IPS-18a (cell line): ENCODE measurements at regions not wholly inside any gene's neighbourhood (a gene's known extent, or its start where the extent isn't known, plus 50 kb on each side); places are given as distances from the start of the nearest gene placed in this dataset.

ENCODE experiments used
- H3K27ac ChIP-seq: one replicate; pipeline ENCODE4 v1.5.1; 2013; ENCODE audit warnings: low read length
- H3K27me3 ChIP-seq: one replicate; pipeline ENCODE4 v1.6.1; 2013; ENCODE audit warnings: mild to moderate bottlenecking, low read length; ENCODE audit not compliant: control insufficient read depth, insufficient read depth
- H3K36me3 ChIP-seq: one replicate; pipeline ENCODE4 v1.6.1; 2013; ENCODE audit warnings: low read depth, low read length; ENCODE audit not compliant: control insufficient read depth
- H3K4me1 ChIP-seq: one replicate; pipeline ENCODE4 v1.6.1; 2013; ENCODE audit warnings: low read depth, low read length; ENCODE audit not compliant: control insufficient read depth
- H3K4me3 ChIP-seq: one replicate; pipeline ENCODE4 v1.5.1; 2013; ENCODE audit warnings: low read length
- H3K9ac ChIP-seq: one replicate; pipeline ENCODE4 v1.6.1; 2013; ENCODE audit warnings: mild to moderate bottlenecking, low read length, moderate library complexity
- H3K9me3 ChIP-seq: one replicate; pipeline ENCODE4 v1.6.1; 2013; ENCODE audit warnings: low read depth, low read length; ENCODE audit not compliant: control insufficient read depth

DNA sequence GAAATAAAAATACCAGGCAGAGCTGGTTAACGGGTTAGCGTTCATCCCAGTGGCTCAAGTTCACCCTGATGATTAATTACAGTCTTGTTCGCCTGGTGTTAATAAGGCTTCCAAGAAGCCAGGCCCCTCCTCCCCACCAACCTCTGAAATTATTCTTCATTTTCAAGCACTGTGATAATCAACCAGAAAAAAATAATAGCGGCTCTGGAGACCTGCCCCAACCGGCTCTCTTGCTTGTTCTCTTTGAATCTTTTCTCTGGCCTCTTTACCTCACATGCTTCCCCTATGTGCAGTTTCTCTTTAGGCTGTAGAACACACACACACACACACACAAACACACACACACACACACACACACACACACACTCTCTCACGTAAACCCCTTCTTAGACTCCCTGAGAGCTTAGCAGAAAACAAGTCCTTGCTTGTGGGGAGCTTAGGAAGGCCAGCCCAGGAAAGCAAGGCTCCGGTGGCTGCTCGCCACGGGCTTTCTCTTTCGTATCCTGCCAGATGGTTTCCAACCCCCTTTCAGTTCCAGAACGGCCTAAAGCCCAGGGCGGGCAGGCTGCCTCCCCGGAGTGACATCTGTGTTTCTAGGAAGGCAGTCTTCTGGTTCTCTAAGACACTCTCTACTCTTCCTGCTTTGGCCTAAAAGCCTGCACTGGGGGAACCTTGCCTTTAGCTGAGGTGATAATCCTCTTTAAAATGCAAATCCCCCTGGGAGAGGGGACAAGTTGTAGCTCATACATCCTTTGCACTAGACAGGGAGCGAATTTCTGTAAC is 106.4 kb upstream of the SESN3 start:
- H3K4me1 ChIP-seq, result peaks cover 41% of the 10 kb centered on the region
- no peak overlapping the region for H3K9ac ChIP-seq
- no peaks in the 10 kb centered on the region for H3K27me3 ChIP-seq
- H3K4me3 ChIP-seq, result peak overlapping the region; percentile 23
- no peaks in the 10 kb centered on the region for H3K36me3 ChIP-seq
- H3K9me3 ChIP-seq, result no peaks in the 10 kb centered on the region
- H3K27ac ChIP-seq, result peak overlapping the region; percentile 44

- no peak overlapping the region for H3K27ac ChIP-seq
These were observed 105.0 kb upstream of the SESN3 start for GRCh38 chr11:95335989-95336388.

GRCh38 chr11:95331161-95331560 is 100.2 kb upstream of the SESN3 start:
- no peak overlapping the region for H3K27ac ChIP-seq
- no peak overlapping the region for H3K9ac ChIP-seq
- H3K4me1 ChIP-seq, result peaks cover 10% of the 10 kb centered on the region
- no peaks in the 10 kb centered on the region for H3K9me3 ChIP-seq
- H3K36me3 ChIP-seq, result no peaks in the 10 kb centered on the region
- H3K27me3 ChIP-seq, result no peaks in the 10 kb centered on the region
- no peak overlapping the region for H3K4me3 ChIP-seq

More at GRCh38 chr11:95335989-95336388, 105.0 kb upstream of the SESN3 start:
- H3K36me3 ChIP-seq, result no peaks in the 10 kb centered on the region
- H3K4me3 ChIP-seq, result no peak overlapping the region
- no peak overlapping the region for H3K9ac ChIP-seq
- peaks cover 41% of the 10 kb centered on the region for H3K4me1 ChIP-seq
- H3K27me3 ChIP-seq, result no peaks in the 10 kb centered on the region
- H3K9me3 ChIP-seq, result no peaks in the 10 kb centered on the region

DNA sequence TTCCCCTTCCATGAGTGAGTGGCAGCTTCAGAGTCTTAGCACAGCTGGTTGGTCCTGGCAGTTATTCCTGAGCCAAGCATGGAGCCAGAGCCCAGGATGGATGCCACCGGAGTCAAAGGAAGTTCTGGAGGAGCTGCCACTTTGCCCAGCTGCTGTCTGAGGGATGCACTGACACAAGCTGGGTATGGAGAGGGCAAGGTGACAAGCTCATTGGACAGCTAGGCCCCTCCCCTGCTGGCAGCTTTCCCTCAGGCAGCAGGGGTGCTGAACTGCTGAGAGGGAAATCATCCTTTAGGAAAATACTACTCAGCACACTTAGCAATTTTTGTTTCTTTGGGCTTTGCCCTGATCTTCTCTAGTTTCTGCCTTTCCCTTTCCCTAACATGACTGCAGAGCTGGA is 99.3 kb upstream of the SESN3 start:
- Histone ChIP-seq H3K36me3 (no peaks in the 10 kb centered on the region), H3K4me1 (peaks cover 7% of the 10 kb centered on the region)

DNA sequence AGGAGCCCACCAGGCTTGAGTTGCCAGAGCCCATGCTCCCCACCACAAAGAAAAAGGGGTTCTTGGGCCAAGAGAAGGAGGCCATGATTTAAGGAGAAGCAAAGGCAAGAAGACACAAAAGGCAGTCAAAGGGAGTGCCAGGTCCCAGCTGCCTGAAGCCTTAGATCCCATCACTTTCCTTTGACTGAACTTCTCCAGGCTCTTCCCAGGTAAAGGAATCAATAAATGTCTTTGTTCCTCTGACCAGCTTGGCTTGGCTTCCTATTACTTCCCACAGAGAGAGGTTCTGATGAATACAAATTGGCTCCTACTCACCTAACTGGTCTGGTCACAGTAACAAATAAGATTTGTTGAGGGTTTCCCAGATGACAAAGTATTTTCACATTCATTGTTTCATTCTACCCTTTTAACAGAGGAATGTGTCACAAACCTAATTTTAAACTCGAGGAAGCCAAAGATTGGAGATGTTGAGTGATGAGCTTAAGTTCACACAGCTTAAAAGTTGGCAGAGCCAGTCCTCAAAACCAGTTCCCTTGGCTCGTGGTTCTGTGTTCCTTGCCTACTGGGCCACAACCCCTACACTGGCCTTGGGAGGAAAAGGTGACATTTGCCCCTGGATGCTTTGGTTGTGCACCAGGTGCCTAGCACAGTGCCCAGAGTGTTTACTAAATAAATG is 96.4 kb upstream of the SESN3 start:
- no peak overlapping the region for H3K27ac ChIP-seq
- peaks cover 11% of the 10 kb centered on the region for H3K4me1 ChIP-seq
- no peak overlapping the region for H3K4me3 ChIP-seq
- H3K9me3 ChIP-seq, result no peaks in the 10 kb centered on the region
- no peaks in the 10 kb centered on the region for H3K36me3 ChIP-seq
- no peaks in the 10 kb centered on the region for H3K27me3 ChIP-seq
- H3K9ac ChIP-seq, result no peak overlapping the region

More for the DNA sequence above, 99.3 kb upstream of the SESN3 start:
- Histone ChIP-seq H3K27me3 (no peaks in the 10 kb centered on the region), H3K9ac (no peak overlapping the region), H3K9me3 (no peaks in the 10 kb centered on the region), H3K4me3 (no peak overlapping the region), H3K27ac (no peak overlapping the region)

GRCh38 chr11:95325777-95326258 is 94.8 kb upstream of the SESN3 start:
- no peak overlapping the region for H3K27ac ChIP-seq
- H3K9me3 ChIP-seq, result no peaks in the 10 kb centered on the region
- H3K27me3 ChIP-seq, result no peaks in the 10 kb centered on the region
- H3K4me1 ChIP-seq, result peaks cover 11% of the 10 kb centered on the region
- no peak overlapping the region for H3K4me3 ChIP-seq
- no peaks in the 10 kb centered on the region for H3K36me3 ChIP-seq
- H3K9ac ChIP-seq, result no peak overlapping the region

DNA sequence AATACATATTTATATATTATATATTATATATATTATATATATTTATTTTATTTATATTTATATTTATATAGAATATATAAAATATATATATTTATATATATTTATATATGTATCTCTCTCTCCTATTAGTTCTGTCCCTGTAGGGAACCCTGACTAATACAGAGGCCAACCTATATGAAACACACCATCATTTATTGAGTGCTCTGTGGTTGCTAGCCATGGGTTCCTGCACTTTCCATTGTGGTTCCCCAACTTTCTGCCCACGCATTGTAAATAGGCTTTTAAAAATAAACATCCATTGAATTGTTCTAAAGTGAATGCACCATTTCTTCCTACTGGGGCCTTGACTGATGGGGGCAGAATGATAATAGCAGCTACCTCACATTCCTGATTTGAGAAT is 93.8 kb upstream of the SESN3 start:
- Histone ChIP-seq H3K27ac (no peak overlapping the region), H3K9ac (no peak overlapping the region), H3K27me3 (no peaks in the 10 kb centered on the region), H3K4me1 (peaks cover 11% of the 10 kb centered on the region), H3K36me3 (no peaks in the 10 kb centered on the region), H3K9me3 (no peaks in the 10 kb centered on the region), H3K4me3 (no peak overlapping the region)

DNA sequence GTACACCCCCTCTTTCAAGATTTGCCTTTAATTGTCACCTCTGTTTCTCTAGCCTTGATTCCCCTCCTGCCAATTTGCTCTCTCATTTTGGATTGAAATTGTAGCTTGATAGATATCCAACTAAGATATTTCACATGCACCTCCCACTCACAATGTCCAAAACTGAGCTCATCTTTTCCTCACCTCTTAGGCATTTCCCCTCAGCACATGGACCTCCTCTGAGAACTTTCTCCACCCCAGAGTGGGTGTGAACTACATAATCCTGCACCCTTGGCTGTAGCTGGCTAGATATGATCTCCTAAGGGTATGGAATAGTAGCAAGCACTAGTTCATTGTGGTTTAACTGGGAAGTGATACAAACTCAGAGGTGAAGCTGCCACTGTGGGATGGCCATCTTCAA is 91.5 kb upstream of the SESN3 start:
- H3K4me3 ChIP-seq, result no peak overlapping the region
- no peaks in the 10 kb centered on the region for H3K36me3 ChIP-seq
- no peaks in the 10 kb centered on the region for H3K9me3 ChIP-seq
- peaks cover 11% of the 10 kb centered on the region for H3K4me1 ChIP-seq
- H3K27ac ChIP-seq, result no peak overlapping the region
- H3K27me3 ChIP-seq, result no peaks in the 10 kb centered on the region
- no peak overlapping the region for H3K9ac ChIP-seq

DNA sequence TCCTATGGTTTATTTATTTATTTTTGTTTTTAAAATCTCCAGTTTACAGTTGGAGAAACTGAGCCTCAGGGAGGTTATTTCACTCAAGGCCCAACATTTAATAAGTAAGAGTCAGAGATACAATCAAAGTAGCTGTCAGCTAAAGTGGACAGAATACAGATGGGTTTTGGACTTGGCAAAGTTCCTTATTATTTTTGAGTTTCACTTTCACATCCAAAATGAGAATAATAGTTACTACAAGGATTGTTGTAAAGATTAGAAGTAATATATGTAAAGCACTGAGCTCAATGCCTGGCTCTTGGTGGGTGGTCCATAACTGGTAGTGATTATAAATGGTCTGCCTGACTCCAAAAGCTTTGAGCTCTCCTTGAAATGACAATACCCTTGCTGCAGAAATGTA is 87.5 kb upstream of the SESN3 start:
- H3K9ac ChIP-seq, result no peak overlapping the region
- no peaks in the 10 kb centered on the region for H3K4me1 ChIP-seq
- H3K4me3 ChIP-seq, result no peak overlapping the region
- H3K9me3 ChIP-seq, result no peaks in the 10 kb centered on the region
- H3K27ac ChIP-seq, result no peak overlapping the region
- no peaks in the 10 kb centered on the region for H3K27me3 ChIP-seq
- no peaks in the 10 kb centered on the region for H3K36me3 ChIP-seq

DNA sequence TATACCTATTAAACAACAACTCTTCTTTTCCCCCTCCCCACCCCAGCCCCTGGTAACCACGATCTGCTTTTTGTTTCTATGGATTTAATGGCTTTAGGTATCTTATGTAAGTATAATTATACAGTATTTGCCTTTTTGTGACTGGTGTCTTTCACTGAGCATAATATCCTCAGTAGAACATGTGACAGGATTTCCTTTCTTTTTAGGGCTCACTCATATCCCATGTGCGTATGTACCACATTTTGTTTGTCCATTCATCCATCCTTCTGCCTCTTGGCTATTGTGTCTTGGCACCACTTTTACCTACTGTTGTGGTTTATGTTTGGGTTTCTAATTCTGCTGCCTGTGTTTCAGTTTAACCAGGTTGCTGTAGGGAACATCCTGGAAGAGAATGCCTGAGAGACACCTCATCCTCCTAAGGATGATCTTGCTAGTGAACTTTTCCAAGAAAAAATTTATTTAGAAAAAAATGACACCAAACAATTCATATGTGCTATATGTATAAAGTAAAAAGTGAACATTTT is 77.6 kb upstream of the SESN3 start:
- H3K9ac ChIP-seq, result no peak overlapping the region
- H3K27me3 ChIP-seq, result no peaks in the 10 kb centered on the region
- H3K9me3 ChIP-seq, result no peaks in the 10 kb centered on the region
- H3K27ac ChIP-seq, result no peak overlapping the region
- H3K4me1 ChIP-seq, result no peaks in the 10 kb centered on the region
- H3K36me3 ChIP-seq, result no peaks in the 10 kb centered on the region
- no peak overlapping the region for H3K4me3 ChIP-seq

DNA sequence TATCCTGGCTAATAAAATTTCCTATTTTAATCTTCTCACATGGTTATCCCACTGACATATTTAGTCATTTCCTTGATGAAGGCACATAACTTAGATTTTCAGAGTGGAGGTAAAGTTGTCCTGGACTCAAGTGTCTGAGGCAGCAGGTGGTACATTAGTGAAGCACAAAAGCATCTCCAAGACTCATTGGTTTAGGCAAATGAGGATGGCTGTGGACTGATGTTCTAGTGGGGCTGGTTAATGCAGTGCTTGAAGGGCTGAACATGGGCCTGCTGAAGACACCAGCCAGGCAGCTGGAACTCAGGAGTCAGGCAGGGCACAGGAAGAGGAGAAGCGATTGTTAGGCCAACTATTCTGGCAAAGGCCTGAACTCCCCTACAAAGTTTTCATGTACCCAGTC is 76.3 kb upstream of the SESN3 start:
- no peaks in the 10 kb centered on the region for H3K9me3 ChIP-seq

More for the DNA sequence above, 76.3 kb upstream of the SESN3 start:
- no peaks in the 10 kb centered on the region for H3K27me3 ChIP-seq
- no peak overlapping the region for H3K4me3 ChIP-seq
- H3K36me3 ChIP-seq, result no peaks in the 10 kb centered on the region
- no peak overlapping the region for H3K9ac ChIP-seq
- H3K4me1 ChIP-seq, result peaks cover 5% of the 10 kb centered on the region
- H3K27ac ChIP-seq, result no peak overlapping the region
